PC-9 (cell line): ENCODE measurements at regions not wholly inside any gene's neighbourhood (a gene's known extent, or its start where the extent isn't known, plus 50 kb on each side); places are given as distances from the start of the nearest gene placed in this dataset.

Experiments used
- CTCF ChIP-seq: fragments of 200-600 bp; sonication (generic); conservative IDR thresholded peaks from 2 replicates; pipeline ENCODE4 v1.6.1; 2017; ENCODE audit warnings: mixed run types, antibody characterized with exemption, mild to moderate bottlenecking, moderate library complexity
- EZH2 ChIP-seq: fragments of 200-600 bp; sonication (generic); IDR thresholded peaks from 2 replicates; pipeline ENCODE4 v1.8.0; 2017; ENCODE audit warnings: antibody characterized with exemption, low read depth

GRCh38 chr4:129565214-129565613 is 469.3 kb downstream of the C4orf33 start:
- no peak for TF ChIP-seq CTCF
- no peak for TF ChIP-seq EZH2
